Ishikawa (cell line): ENCODE measurements at regions not wholly inside any gene's neighbourhood (a gene's known extent, or its start where the extent isn't known, plus 50 kb on each side); places are given as distances from the start of the nearest gene placed in this dataset.

Experiments used
- CEBPB ChIP-seq: IDR thresholded peaks from 2 replicates; pipeline ENCODE4 v1.6.1; 2012
- RAD21 ChIP-seq: IDR thresholded peaks from 2 replicates; pipeline ENCODE4 v1.6.1; 2012; ENCODE audit warnings: low read depth
- TAF1 ChIP-seq: IDR thresholded peaks from 2 replicates; pipeline ENCODE4 v1.6.1; 2012; ENCODE audit warnings: low read depth, mild to moderate bottlenecking
- TF ChIP-seq, protein P1 (sequence below): IDR thresholded peaks from 2 replicates; pipeline ENCODE4 v1.6.1; 2012; ENCODE audit warnings: low read depth, mild to moderate bottlenecking

DNA sequence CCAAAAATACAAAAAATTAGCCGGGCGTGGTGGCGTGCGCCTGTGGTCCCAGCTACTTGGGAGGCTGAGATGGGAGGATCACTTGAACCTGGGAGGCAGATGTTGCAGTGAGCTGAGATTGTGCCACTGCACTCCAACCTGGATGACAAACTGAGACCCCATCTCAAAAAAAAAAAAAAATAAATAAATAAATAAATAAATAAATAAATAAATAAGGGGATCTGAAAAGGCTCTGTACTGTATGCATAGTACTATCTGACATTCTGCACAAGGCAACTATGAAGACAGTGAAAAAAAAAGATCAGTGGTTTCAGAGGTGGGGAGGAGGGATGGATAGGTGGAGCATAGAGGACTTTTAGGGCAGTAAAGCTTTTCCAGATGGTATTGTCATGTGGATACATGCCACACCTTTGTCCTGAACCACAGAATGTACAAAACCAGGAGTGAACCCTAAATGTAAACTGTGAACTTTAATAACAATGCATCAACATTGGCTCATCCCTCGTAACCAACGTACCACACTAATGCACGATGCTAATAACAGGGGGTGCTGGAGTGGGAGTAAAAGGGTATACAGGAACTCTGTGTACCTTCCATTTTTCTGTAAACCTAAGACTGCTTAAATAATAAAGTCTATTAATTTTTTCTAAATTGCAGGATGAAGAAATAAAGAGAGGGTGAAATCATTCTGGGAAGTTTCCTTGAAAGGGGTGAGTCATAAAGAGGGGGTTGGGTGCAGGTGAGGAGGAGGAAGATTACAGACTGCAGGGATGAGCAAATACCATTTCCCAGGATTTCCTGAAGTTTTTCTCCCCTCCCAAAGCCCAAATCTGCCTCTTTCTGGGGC is 155.8 kb upstream of the SDK2 start:
- TF ChIP-seq TAF1, result no peak
- no peak for TF ChIP-seq RAD21
- TF ChIP-seq, protein P1, sequence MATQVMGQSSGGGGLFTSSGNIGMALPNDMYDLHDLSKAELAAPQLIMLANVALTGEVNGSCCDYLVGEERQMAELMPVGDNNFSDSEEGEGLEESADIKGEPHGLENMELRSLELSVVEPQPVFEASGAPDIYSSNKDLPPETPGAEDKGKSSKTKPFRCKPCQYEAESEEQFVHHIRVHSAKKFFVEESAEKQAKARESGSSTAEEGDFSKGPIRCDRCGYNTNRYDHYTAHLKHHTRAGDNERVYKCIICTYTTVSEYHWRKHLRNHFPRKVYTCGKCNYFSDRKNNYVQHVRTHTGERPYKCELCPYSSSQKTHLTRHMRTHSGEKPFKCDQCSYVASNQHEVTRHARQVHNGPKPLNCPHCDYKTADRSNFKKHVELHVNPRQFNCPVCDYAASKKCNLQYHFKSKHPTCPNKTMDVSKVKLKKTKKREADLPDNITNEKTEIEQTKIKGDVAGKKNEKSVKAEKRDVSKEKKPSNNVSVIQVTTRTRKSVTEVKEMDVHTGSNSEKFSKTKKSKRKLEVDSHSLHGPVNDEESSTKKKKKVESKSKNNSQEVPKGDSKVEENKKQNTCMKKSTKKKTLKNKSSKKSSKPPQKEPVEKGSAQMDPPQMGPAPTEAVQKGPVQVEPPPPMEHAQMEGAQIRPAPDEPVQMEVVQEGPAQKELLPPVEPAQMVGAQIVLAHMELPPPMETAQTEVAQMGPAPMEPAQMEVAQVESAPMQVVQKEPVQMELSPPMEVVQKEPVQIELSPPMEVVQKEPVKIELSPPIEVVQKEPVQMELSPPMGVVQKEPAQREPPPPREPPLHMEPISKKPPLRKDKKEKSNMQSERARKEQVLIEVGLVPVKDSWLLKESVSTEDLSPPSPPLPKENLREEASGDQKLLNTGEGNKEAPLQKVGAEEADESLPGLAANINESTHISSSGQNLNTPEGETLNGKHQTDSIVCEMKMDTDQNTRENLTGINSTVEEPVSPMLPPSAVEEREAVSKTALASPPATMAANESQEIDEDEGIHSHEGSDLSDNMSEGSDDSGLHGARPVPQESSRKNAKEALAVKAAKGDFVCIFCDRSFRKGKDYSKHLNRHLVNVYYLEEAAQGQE, result no peak
- no peak for TF ChIP-seq CEBPB
